Neural progenitor cell (in vitro differentiated cells): ENCODE measurements at regions not wholly inside any gene's neighbourhood (a gene's known extent, or its start where the extent isn't known, plus 50 kb on each side); places are given as distances from the start of the nearest gene placed in this dataset.
"Not testable (repeated sequence)": the region's sequence is repeated elsewhere in the genome, so short reads cannot be mapped to it uniquely, and the experiment has no call there.

ENCODE experiments used
- DNase-seq: peaks from one replicate; pipeline ENCODE4 v3.0.0-alpha.2; 2016; ENCODE audit warnings: low spot score
- H2AFZ ChIP-seq: fragments of 200-600 bp; sonication (generic); replicated peaks from 2 replicates; pipeline ENCODE4 v1.6.1; 2016; ENCODE audit warnings: antibody characterized with exemption
- H3F3A ChIP-seq: fragments of 200-600 bp; sonication (generic); 2 replicates; pipeline ENCODE4 v1.6.1; 2016; ENCODE audit warnings: antibody characterized with exemption, low read depth
- H3K27ac ChIP-seq: fragments of 200-600 bp; sonication (generic); 2 replicates; pipeline ENCODE4 v1.5.1; 2016; ENCODE audit warnings: mild to moderate bottlenecking
- H3K27me3 ChIP-seq: fragments of 200-600 bp; sonication (generic); 2 replicates; pipeline ENCODE4 v1.6.1; 2016; ENCODE audit warnings: mild to moderate bottlenecking, moderate library complexity
- H3K36me3 ChIP-seq: fragments of 200-600 bp; sonication (generic); 2 replicates; pipeline ENCODE4 v1.5.1; 2016
- H3K4me1 ChIP-seq: fragments of 200-600 bp; sonication (generic); 2 replicates; pipeline ENCODE4 v1.6.1; 2016; ENCODE audit warnings: mixed run types
- H3K4me2 ChIP-seq: fragments of 200-600 bp; sonication (generic); 2 replicates; pipeline ENCODE4 v1.6.1; 2016
- H3K4me3 ChIP-seq: fragments of 200-600 bp; sonication (generic); 2 replicates; pipeline ENCODE4 v1.5.1; 2016
- H3K79me2 ChIP-seq: fragments of 200-600 bp; sonication (generic); 2 replicates; pipeline ENCODE4 v1.6.1; 2016; ENCODE audit warnings: low read depth
- H3K9ac ChIP-seq: fragments of 200-600 bp; sonication (generic); 2 replicates; pipeline ENCODE4 v1.6.1; 2016
- H3K9me3 ChIP-seq: fragments of 200-600 bp; sonication (generic); 2 replicates; pipeline ENCODE4 v1.5.1; 2016; ENCODE audit warnings: low read depth
- H4K20me1 ChIP-seq: fragments of 200-600 bp; sonication (generic); 2 replicates; pipeline ENCODE4 v1.6.1; 2016; ENCODE audit warnings: low read depth
- H3K27ac Mint-ChIP-seq: 3 replicates; pipeline ENCODE4 v1.8.0; 2021; ENCODE audit warnings: mixed read lengths
- H3K27me3 Mint-ChIP-seq: 2 replicates; pipeline ENCODE4 v1.8.0; 2022; ENCODE audit warnings: low read depth, mild to moderate bottlenecking, inconsistent platforms, moderate library complexity, mixed read lengths; ENCODE audit not compliant: insufficient read depth
- H3K36me3 Mint-ChIP-seq: 3 replicates; pipeline ENCODE4 v1.8.0; 2021; ENCODE audit warnings: mixed read lengths
- H3K4me1 Mint-ChIP-seq: 3 replicates; pipeline ENCODE4 v1.8.0; 2021; ENCODE audit warnings: mixed read lengths
- H3K4me3 Mint-ChIP-seq: 3 replicates; pipeline ENCODE4 v1.8.0; 2021; ENCODE audit warnings: mild to moderate bottlenecking, moderate library complexity, mixed read lengths
- H3K9me3 Mint-ChIP-seq: 3 replicates; pipeline ENCODE4 v1.8.0; 2020; ENCODE audit warnings: mixed read lengths
- EZH2 ChIP-seq: fragments of 200-600 bp; sonication (generic); IDR thresholded peaks from 2 replicates; pipeline ENCODE4 v1.6.1; 2017; ENCODE audit warnings: antibody characterized with exemption, mild to moderate bottlenecking, moderate library complexity
- EZH2phosphoT487 ChIP-seq: fragments of 200-600 bp; sonication (generic); IDR thresholded peaks from 2 replicates; pipeline ENCODE4 v1.6.1; 2017; ENCODE audit warnings: antibody characterized with exemption
- TF ChIP-seq, protein P1 (sequence below): fragments of 200-600 bp; sonication (generic); IDR thresholded peaks from 2 replicates; pipeline ENCODE4 v1.5.1; 2017; ENCODE audit warnings: antibody characterized with exemption, mild to moderate bottlenecking

DNA sequence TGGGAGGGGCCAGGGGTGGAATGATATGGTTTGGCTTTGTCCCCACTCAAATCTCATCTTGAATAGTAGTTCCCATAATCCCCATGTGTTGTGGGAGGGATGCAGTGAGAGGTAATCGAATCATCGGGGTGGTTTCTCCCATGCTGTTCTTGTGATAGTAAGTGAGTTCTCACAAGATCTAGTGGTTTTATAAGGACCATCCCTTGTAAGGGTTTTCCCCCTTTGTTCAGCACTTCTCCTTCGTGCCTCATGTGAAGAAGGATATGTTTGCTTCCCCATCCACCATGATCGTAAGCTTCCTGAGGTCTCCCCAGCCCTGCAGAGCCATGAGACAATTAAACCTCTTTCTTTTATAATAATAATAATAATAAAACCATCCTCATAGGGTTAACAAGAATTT, 53.4 kb upstream of the PRNP start:
- H3K27ac Mint-ChIP-seq: no peak overlapping the region
- DNase-seq: no peak
- no peak overlapping the region for H3K4me3 Mint-ChIP-seq
- Histone ChIP-seq H3K27me3 (no peaks in the 10 kb centered on the region), H3K9me3 (no peaks in the 10 kb centered on the region), H3K79me2 (no peaks in the 10 kb centered on the region), H3F3A (no peaks in the 10 kb centered on the region), H3K4me2 (no peak overlapping the region), H3K9ac (no peak overlapping the region), H3K27ac (no peak overlapping the region), H3K4me3 (no peak overlapping the region), H3K4me1 (no peaks in the 10 kb centered on the region), H3K36me3 (no peaks in the 10 kb centered on the region), H4K20me1 (no peaks in the 10 kb centered on the region), H2AFZ (no peak overlapping the region)
- peaks cover 16% of the 10 kb centered on the region for H3K9me3 Mint-ChIP-seq
- H3K4me1 Mint-ChIP-seq: peaks cover 18% of the 10 kb centered on the region
- no peaks in the 10 kb centered on the region for H3K36me3 Mint-ChIP-seq
- TF ChIP-seq EZH2 (no peak), EZH2phosphoT487 (no peak)
- TF ChIP-seq, protein P1, sequence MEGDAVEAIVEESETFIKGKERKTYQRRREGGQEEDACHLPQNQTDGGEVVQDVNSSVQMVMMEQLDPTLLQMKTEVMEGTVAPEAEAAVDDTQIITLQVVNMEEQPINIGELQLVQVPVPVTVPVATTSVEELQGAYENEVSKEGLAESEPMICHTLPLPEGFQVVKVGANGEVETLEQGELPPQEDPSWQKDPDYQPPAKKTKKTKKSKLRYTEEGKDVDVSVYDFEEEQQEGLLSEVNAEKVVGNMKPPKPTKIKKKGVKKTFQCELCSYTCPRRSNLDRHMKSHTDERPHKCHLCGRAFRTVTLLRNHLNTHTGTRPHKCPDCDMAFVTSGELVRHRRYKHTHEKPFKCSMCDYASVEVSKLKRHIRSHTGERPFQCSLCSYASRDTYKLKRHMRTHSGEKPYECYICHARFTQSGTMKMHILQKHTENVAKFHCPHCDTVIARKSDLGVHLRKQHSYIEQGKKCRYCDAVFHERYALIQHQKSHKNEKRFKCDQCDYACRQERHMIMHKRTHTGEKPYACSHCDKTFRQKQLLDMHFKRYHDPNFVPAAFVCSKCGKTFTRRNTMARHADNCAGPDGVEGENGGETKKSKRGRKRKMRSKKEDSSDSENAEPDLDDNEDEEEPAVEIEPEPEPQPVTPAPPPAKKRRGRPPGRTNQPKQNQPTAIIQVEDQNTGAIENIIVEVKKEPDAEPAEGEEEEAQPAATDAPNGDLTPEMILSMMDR: no peak
- H3K27me3 Mint-ChIP-seq: peaks cover 4% of the 10 kb centered on the region

GRCh38 chr20:4626228-4626627, 60.0 kb upstream of the PRNP start:
- H3K9me3 Mint-ChIP-seq: peaks cover 18% of the 10 kb centered on the region
- peaks cover 4% of the 10 kb centered on the region for H3K27me3 Mint-ChIP-seq
- no peaks in the 10 kb centered on the region for H3K36me3 Mint-ChIP-seq
- no peaks in the 10 kb centered on the region for H3K27me3 ChIP-seq
- H3K9ac ChIP-seq: no peak overlapping the region
- no peaks in the 10 kb centered on the region for H3F3A ChIP-seq
- H3K4me1 ChIP-seq: no peaks in the 10 kb centered on the region
- H3K4me3 Mint-ChIP-seq: no peak overlapping the region
- no peaks in the 10 kb centered on the region for H4K20me1 ChIP-seq
- H2AFZ ChIP-seq: no peak overlapping the region
- no peak for TF ChIP-seq EZH2
- TF ChIP-seq EZH2phosphoT487: no peak
- TF ChIP-seq, protein P1: no peak
- no peaks in the 10 kb centered on the region for H3K9me3 ChIP-seq
- H3K27ac Mint-ChIP-seq: no peak overlapping the region
- no peaks in the 10 kb centered on the region for H3K36me3 ChIP-seq
- no peaks in the 10 kb centered on the region for H3K4me1 Mint-ChIP-seq
- no peak for DNase-seq
- H3K4me2 ChIP-seq: no peak overlapping the region
- H3K4me3 ChIP-seq: no peak overlapping the region
- H3K27ac ChIP-seq: no peak overlapping the region
- no peaks in the 10 kb centered on the region for H3K79me2 ChIP-seq

GRCh38 chr20:4625687-4626086, 60.6 kb upstream of the PRNP start:
- H3F3A ChIP-seq: no peaks in the 10 kb centered on the region
- H3K4me2 ChIP-seq: no peak overlapping the region
- no peaks in the 10 kb centered on the region for H3K27me3 ChIP-seq
- H3K4me1 Mint-ChIP-seq: no peaks in the 10 kb centered on the region
- no peak overlapping the region for H3K27ac ChIP-seq
- H3K79me2 ChIP-seq: no peaks in the 10 kb centered on the region
- H3K36me3 ChIP-seq: no peaks in the 10 kb centered on the region
- no peak for DNase-seq
- no peak overlapping the region for H3K27ac Mint-ChIP-seq
- no peaks in the 10 kb centered on the region for H3K4me1 ChIP-seq
- no peak overlapping the region for H3K4me3 Mint-ChIP-seq
- H3K4me3 ChIP-seq: no peak overlapping the region
- no peaks in the 10 kb centered on the region for H4K20me1 ChIP-seq
- H3K36me3 Mint-ChIP-seq: no peaks in the 10 kb centered on the region
- TF ChIP-seq EZH2phosphoT487 (no peak), EZH2 (no peak)
- TF ChIP-seq, protein P1: no peak
- H2AFZ ChIP-seq: no peak overlapping the region
- no peak overlapping the region for H3K9ac ChIP-seq
- H3K9me3 Mint-ChIP-seq: peaks cover 16% of the 10 kb centered on the region
- H3K9me3 ChIP-seq: no peaks in the 10 kb centered on the region
- peaks cover 4% of the 10 kb centered on the region for H3K27me3 Mint-ChIP-seq

DNA sequence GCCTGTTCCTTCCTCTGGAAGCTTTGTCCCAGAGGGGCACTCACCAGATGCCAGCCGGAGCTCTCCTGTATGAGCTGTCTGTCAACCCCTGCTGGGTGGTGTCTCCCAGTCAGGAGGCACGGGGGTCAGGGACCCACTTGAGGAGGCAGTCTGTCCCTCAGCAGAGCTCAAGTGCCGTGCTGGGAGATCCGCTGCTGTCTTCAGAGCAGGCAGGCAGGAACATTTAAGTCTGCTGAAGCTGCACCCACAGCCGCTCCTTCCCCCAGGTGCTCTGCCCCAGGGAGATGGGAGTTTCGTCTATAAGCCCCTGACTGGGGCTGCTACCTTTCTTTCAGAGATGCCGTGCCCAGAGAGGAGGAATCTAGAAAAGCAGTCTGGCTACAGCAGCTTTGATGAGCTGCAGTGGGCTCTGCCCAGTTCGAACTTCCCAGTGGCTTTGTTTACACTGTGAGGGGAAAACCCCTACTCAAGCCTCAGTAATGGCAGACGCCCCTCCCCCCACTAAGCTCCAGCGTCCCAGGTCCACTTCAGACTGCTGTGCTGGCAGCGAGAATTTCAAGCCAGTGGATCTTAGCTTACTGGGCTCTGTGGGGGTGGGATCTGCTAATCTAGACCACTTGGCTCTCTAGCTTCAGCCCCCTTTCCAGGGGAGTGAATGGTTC, 61.5 kb upstream of the PRNP start:
- H3K4me3 Mint-ChIP-seq, H3K27me3 Mint-ChIP-seq, H3F3A ChIP-seq, H3K4me1 Mint-ChIP-seq, H3K36me3 ChIP-seq, H3K4me1 ChIP-seq, H3K27ac ChIP-seq, H2AFZ ChIP-seq, DNase-seq, H3K27ac Mint-ChIP-seq, H3K4me2 ChIP-seq, H3K9ac ChIP-seq, H3K27me3 ChIP-seq, H3K79me2 ChIP-seq, H3K4me3 ChIP-seq, H4K20me1 ChIP-seq, H3K36me3 Mint-ChIP-seq, H3K9me3 ChIP-seq: not testable (repeated sequence)
- peaks cover 16% of the 10 kb centered on the region for H3K9me3 Mint-ChIP-seq

GRCh38 chr20:4619144-4619543, 67.1 kb upstream of the PRNP start:
- peaks cover 12% of the 10 kb centered on the region for H3K4me1 Mint-ChIP-seq
- DNase-seq, H3K9ac ChIP-seq, H3K36me3 Mint-ChIP-seq, H3K9me3 Mint-ChIP-seq, H3F3A ChIP-seq, H3K9me3 ChIP-seq, H3K27me3 Mint-ChIP-seq, H3K27me3 ChIP-seq, H3K27ac ChIP-seq, H2AFZ ChIP-seq, H3K4me3 Mint-ChIP-seq, H3K4me1 ChIP-seq, H3K79me2 ChIP-seq, H3K27ac Mint-ChIP-seq, H3K4me3 ChIP-seq, H4K20me1 ChIP-seq, H3K4me2 ChIP-seq, H3K36me3 ChIP-seq: not testable (repeated sequence)
